ENCODE measurements at regions not wholly inside any gene's neighbourhood (a gene's known extent, or its start where the extent isn't known, plus 50 kb on each side); places are given as distances from the start of the nearest gene placed in this dataset.

DNA sequence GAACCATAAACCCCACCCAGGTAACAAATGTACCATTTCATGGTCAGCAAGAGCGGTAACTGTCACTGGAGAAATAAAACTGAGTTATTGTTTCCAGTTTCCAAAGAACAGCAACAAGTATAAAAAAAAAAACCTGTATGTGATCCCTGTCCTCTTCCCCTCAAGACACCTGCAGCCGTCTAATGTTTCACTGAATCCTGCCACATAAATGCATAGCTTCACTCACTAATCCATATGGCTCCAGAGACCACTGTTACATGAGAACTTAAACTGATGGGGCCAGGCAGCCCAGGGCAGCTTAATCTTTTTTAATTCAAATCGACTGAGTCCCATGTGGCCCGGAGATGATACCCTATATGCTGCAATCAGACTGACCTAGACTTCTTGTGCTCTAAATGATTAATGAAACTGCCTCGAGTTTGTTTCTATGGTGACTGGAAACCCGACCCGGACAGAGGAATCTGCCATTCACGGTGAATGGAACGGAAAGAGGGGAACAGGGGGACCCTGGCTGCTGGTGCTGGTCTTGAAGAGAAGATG lies 60.9 kb upstream of the SIX2 start:
- DNase-seq (ENCODE audit: low read depth in 2 of 2), result no peak

DNA sequence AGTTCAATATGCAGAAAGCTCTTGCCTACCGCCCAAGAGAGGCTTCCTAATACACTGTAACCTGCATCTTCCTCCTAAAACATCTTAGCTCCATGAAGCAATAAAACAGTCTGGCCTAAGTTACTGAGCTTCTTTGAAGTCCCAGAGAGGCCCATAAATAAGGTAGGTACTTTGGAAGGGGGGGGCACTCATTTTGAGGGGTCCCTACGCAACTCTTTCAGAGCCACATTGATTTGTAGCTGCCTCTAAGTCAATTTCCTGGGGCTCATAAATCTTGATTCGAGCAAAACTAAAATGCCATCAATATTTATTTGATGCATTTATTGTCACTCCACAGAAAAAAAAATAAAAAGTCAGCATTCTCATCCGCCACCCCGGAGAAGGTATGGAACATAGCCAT lies 60.4 kb upstream of the SIX2 start:
- DNase-seq (ENCODE audit: low read depth in 2 of 2), result no peak

DNA sequence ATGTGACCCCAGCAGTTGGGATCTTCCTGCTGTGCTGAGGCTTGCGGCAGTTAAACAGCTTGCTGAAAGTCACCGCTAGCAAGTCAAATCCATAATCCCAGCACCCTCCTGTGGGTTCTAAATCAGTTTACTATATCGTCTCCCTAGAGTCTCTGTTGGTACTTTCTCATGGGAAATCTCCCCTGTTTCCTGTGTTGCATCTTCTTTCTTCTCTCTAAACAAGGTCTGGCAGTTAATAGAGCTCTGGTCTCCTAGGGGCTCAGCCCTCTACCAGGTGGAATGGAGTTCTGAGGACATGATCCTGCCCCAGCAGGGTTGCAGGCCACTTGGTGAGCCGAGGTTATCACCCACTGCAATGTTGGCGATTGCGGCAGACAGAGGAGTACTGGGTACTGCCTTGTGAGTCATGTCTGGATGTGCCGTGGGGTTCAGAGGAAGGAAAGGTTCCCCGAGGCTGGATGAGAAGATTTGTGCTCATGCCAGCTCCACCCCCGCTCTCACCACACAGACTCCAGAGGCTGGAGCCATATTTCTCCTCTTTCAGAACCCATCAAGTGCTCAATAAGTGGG lies 59.4 kb upstream of the SIX2 start:
- no peak for DNase-seq (ENCODE audit: low read depth in 2 of 2)

DNA sequence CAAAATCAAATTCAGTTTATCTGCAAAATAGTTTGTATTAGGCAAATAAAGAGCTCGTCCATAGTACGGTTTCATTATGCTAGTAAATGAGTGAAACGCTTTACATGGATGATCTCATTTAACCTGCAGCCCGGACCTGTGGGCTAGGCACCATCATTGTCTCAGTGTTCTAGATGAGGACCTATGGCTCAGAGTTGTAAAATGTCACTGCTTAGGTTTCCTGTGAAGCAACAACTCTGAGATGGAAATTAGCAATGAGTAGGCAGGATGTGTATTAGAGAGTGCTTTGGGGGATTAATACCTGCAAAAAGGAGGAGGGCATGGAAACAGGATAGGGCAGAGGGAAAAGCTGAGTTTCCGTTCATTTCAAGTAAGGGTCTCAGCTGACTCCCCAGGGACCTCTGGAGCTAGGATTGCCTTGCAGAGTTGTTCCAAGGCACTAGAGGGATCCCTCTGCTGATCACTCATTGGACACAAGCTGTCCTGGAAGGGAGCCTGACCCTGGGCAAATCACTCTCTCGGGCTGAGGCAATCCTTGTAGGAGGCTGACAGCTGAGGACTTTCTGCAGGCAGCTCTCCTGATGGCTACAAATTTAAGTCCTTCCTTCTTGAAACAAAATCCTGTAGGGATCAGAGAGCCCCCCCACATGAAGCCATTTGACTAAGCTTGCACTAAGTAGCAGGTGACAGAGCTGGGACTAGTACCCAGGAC lies 58.8 kb upstream of the SIX2 start:
- DNase-seq (ENCODE audit: low read depth in 2 of 2), result no peak

All from dermis microvascular lymphatic vessel endothelial cell (primary cell).